NCI-H187 (cell line): ENCODE measurements at regions not wholly inside any gene's neighbourhood (a gene's known extent, or its start where the extent isn't known, plus 50 kb on each side); places are given as distances from the start of the nearest gene placed in this dataset.
"Not testable (repeated sequence)": the region's sequence is repeated elsewhere in the genome, so short reads cannot be mapped to it uniquely, and the experiment has no call there.

Experiments used
- DNase-seq, 2 experiments: peaks; one replicate each; lab custom pipeline; 2025; lab: John Stamatoyannopoulos, UW

DNA sequence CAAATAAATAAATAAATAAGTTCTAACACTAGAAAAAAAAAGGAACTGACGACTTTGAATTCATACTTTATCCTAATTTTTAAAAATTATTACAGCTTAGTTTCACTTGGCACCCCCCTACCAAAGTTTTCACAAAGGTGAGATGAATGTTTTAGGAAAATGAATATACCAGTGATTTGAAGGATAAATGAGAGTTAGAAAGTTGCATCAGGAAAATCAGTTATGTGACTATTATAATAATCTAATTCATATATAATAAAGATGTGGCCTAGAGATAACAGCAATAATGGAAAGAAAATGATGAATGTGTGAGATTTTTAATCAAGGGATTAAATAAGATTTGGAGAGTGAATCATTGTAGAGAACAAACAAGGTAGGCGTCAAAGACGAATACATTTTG lies 103.0 kb upstream of the RAP1B start:
- no peak for DNase-seq

- no peak for DNase-seq
These were observed 102.1 kb upstream of the RAP1B start for GRCh38 chr12:68508576-68508975.

- DNase-seq = no peak
These were observed 101.5 kb upstream of the RAP1B start for GRCh38 chr12:68509242-68509641.

GRCh38 chr12:68510397-68510796 lies 100.3 kb upstream of the RAP1B start:
- no peak for DNase-seq

DNA sequence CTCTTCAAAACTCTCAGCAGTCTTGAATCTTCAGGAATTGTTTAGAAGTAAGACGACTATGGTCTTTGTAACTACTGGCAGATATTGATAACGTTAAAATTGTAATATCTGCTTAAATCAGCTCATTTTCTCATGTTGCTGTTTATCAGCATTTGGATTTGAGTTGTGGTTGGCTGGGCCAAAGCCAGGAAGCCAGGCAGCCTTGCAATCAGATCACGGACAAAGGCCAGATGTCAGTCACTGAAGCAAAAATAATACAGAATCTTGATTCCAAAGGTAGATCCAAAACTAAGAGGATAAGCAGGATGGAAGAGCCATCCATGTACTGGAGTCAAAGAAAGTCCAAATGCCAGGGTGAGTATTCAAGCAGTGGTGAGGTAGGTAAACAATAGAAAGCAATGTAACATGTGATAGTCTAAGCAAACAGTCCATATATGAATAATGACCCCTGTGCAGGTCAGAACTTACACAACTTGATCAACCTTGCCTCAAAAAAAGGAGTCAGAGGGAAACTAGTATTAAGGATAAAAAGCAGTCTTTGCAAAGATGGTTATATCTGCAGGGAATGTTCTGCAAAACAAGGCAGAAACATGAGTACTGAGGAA lies 95.8 kb upstream of the RAP1B start:
- no peak for DNase-seq

GRCh38 chr12:68515793-68516192 lies 94.9 kb upstream of the RAP1B start:
- no peak for DNase-seq

- DNase-seq = no peak
These were observed 89.3 kb upstream of the RAP1B start for GRCh38 chr12:68521321-68521839.

GRCh38 chr12:68521848-68522502 lies 88.7 kb upstream of the RAP1B start:
- DNase-seq = no peak

DNA sequence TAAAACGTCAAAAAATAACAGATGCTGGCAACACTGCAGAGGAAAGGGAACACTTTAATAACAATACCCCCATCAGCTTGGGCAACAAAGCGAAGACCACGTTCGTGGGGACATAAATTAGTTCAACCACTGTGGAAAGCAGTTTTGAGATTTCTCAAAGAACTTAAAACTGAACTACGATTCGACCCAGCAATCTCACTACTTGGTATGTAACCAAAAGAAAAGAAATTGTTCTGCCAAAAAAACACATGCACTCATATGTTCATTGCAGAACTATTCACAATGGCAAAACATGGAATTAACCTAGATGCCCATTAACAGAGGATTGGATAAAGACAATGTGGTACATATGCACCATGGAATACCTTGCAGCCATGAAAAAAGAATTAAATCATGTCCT lies 81.2 kb upstream of the RAP1B start:
- no peak for DNase-seq

DNA sequence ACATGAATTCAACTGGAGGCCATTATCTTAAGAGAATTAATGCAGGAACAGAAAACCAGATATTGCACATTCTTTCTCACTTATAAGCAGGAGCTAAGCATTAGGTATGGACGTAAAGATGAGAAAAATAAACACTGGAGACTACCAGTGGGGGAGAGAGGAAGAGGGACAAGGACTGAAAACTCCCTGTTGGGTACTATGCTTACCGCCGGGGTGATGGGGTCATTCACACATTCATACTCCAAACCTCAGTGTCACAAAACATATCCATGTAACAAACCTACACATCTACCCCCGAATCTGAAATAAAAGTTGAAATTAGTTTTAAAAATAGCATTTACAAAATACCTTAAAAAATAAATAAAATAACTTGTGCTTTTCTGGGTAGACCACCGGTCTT lies 80.8 kb upstream of the RAP1B start:
- DNase-seq = no peak

GRCh38 chr12:68530299-68530698 lies 80.4 kb upstream of the RAP1B start:
- DNase-seq = no peak

DNA sequence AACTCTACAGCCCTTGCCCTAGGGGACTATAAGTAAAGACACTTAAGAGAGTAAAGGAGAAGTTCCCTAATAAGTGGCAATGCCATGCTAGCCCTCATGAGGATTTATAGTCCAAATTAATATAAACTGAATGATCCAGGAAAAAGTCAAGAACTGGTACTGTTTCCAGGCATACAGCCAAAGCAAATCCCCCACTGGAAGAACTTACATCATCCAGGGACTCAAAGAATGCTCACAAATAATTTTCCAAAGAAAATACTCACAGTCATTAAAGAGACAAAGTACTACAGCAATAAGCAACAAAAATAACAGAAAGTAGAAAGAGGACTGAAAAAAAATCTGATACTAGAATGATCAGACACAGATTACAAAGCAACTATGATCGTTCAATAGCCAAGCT lies 79.7 kb upstream of the RAP1B start:
- DNase-seq = no peak

DNA sequence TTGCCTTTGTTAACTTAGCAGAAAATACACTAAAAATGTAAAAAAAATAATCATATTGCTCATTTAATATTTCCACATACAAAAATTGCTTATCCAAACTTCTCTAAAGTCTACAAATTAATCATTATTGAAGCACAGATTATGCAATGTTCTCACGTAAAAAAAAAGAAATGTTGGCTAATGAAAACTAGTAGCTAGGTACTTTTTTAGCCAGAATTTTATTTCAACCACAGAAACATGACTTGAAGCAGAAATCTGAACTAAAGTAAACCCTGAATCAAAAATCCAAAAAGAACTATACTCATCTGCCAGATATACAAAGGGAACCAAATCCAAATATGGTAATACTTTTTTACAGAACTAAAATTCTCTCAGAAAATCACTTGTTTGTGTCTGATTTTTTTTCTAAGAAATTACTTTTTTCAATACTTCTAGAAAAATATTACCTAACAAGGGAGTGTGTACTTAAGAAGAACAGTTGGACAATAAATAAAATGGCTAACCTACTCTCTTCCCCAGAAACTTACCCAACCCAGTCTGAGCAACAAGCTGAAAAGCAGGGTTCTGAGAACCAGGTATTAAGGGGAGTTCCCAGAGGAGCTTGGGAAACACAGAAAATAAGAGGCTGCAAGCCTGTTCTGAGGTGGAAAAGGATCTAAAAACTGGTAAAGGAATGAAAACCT lies 78.4 kb upstream of the RAP1B start:
- DNase-seq = no peak

DNA sequence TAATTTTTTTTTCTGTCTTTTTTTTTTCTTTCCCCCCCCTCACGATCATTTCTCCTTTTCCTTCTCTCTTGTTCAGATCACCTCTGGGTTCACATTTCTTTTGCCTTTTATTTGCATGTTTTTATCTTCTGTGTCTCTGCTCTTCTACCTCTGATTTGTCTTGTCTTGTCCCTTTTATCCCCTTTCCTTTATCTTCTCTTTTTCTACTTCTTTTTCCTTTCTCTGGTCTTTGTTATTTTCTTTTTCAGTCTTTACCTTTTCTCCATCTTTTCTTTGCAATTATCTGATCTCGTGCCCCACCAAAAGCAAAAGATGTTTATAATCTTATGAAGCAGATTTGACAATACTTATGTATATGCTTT lies 77.8 kb upstream of the RAP1B start:
- DNase-seq = no peak

DNA sequence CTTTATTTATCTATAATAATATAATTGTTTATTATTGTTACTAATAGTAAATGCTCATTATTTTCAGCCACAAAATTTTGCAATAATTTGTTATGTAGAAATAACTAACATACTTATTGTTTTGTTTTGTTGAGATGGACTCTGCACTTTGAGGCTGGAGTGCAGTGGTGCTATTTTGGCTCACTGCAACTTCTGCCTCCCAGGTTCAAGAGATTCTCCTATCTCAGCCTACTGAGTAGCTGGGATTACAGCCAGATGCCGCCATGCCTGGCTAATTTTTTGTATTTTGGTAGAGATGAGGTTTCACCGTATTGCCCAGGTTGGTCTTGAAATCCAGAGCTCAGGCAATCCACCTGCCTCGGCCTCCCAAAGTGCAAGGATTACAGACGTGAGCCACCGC lies 76.6 kb upstream of the RAP1B start:
- DNase-seq = no peak

DNA sequence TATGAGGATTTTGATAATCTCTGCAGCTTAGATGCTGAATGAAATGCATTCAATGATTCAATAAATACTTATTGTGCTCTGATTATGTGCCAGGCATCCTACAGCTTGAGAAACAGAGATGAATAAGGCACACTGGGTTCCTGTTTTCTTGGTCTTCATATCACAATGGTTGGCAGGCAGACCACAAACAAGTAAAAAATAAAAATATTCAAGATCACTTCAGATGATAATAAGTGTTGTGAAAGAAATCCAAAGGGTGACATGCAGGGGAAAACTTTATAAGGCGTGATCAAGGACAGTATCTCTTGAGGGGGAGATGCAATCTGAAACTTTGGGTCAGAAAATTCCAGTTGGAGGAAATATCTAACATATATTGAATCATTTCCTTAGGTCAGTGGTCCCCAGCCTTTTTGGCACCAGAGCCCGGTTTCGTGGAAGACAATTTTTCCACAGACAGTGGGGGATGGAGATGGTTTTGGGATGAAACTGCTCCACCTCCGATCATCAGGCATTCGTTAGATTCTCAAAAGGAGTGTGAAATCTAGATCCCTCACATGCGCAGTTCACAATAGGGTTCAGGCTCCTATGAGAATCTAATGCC lies 73.7 kb upstream of the RAP1B start:
- DNase-seq = no peak

DNA sequence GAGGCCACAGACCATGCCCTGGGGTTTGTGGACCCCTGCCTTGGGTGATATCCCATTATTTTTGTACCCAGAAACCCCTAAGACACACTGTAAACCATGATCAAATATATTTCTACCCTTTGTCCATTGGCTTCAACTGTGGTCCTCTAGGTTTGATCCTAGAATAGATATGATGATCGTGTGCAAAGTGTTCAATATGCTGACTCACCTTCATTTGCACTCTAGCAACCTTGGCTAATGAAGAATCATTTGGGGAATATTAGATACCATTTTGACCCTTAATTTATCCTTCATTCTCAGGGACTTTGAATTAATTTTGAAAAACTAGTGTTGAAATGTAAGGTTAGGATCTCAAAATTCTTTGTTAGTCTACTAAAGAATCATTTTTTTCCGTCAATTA lies 73.1 kb upstream of the RAP1B start:
- no peak for DNase-seq

DNA sequence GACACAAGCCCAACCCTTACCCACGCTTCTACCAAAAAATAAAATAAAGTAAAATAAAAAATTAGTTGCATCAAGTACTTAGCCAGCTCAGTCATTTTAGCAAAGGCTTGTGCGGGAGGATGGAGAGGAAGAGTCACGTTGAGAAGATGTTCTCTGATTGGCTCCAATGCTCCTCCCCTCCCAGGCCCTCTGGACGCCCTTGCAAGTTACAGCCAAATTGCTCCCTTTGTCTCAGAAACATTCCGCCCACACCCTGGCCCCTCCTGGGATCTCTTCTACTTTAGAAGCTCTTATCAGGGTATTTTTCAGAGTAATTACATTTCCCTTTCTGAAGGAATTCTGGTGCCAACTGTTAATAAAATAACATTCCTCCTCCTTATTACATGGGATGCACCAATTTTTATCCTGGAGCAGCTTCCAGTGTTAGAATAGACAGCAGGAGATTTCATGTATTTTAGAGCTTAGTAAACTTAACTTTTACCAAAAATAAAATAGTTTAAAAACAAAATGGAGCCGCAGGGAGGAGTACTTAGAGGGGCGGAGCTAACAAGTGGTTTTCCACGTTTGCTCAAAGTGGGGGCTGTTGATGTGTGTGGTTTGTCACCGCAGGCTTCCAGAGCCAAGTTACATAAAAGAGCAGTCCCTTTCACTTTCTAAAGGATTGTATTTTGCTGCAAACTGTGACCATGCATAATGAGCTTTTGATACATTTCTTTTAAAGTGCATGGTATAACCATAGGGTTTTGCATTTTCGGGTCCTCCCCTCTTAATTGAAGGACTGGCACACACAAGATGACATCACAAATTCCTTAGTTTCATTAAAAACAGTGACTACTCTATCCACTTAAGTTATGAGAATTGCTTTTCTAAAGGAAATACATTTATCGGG lies 71.7 kb upstream of the RAP1B start:
- peak; percentile 55 to 79 for DNase-seq

DNA sequence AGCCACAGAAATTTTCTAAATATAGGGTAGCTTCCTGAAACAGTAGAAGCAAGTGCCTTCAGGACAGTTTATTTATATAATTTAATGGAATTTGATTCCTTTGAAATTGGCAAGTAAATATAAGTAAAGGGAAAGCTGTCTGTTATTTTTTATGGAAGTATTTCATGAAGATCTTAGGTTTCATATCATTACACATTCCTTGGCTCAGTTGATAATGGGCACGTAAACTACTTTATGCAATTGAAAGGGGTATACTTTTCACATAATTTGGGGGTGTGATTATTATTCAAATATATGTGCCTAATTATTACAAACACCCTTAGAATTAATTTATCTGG lies 71.1 kb upstream of the RAP1B start:
- DNase-seq = no peak

DNA sequence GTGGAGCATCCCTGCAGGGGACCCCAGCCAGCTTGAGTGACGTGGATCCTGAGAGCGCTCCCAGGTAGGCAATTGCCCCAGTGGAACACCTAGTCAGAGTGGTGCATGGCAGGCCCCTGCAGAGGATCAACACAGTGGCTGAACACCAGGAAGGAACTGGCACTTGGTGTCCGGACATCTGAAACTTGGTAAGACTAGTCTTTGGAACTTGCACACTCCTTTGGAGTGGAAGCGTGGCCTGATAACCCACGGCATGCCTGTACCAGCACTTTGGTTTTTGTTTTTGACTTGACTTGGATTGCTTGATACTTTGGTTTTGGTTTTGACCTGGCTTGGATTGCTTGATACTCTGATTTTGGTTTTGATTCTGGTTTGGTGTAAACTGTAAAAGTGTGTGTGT lies 69.9 kb upstream of the RAP1B start:
- DNase-seq = not testable (repeated sequence)

DNA sequence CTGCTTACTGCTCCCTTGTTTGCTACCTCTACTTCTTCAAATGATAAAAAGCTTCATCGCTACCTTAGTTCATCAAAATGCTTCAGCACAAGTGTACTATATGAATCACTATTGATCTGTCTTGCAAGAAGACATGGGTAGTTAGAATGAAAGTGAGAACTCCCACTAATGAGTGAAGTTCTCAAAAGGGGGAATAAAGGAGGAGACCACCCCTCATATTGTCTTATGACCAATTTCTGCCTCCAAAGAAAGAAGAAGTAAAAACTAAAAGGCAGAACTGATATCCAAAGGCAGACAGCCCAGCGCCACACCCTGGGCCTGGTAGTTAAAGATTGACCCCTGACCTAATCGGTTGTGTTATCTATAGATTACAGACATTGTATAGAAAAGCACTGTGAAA lies 63.4 kb upstream of the RAP1B start:
- not testable (repeated sequence) for DNase-seq

GRCh38 chr12:68552605-68553195 lies 58.0 kb upstream of the RAP1B start:
- not testable (repeated sequence) for DNase-seq
